HepG2 (cell line): ENCODE measurements at regions not wholly inside any gene's neighbourhood (a gene's known extent, or its start where the extent isn't known, plus 50 kb on each side); places are given as distances from the start of the nearest gene placed in this dataset.
A peak's percentile ranks its signal among the peaks of the same experiment; 100 is the strongest.

Source experiments
- BRD4 ChIP-seq: sonication (generic); formaldehyde crosslinking; IDR thresholded peaks from 2 replicates; pipeline ENCODE4 v1.4.0; 2020; ENCODE audit warnings: missing genetic modification reagents
- CCDC6 ChIP-seq: sonication (generic); formaldehyde crosslinking; IDR thresholded peaks from 2 replicates; pipeline ENCODE4 v1.8.1; 2022; ENCODE audit warnings: mild to moderate bottlenecking, missing genetic modification reagents, moderate library complexity
- KLF16 ChIP-seq, 2 experiments: sonication (generic) in 1 of 2; formaldehyde crosslinking in 1 of 2; IDR thresholded peaks; 2 replicates each; pipeline versions ENCODE4 v1.6.1 to v1.8.0; 2016 to 2023; ENCODE audit warnings: missing genetic modification reagents in 2 of 2, missing compliant biosample characterization in 1 of 2
- NFE2L2 ChIP-seq: fragments of 150-350 bp; IDR thresholded peaks from 2 replicates; pipeline ENCODE4 v1.6.1; 2014; ENCODE audit warnings: low read length
- PAX8 ChIP-seq: sonication (generic); formaldehyde crosslinking; IDR thresholded peaks from 2 replicates; pipeline ENCODE4 v1.8.0; 2022; ENCODE audit warnings: mild to moderate bottlenecking, missing genetic modification reagents, borderline replicate concordance
- RBM22 ChIP-seq: fragments of 200-400 bp; formaldehyde crosslinking; optimal IDR thresholded peaks from 2 replicates; pipeline ENCODE3; 2017; ENCODE audit warnings: mild to moderate bottlenecking, low read length, moderate library complexity
- THAP11 ChIP-seq: IDR thresholded peaks from 2 replicates; pipeline ENCODE4 v1.6.1; 2016; ENCODE audit warnings: missing biosample characterization, missing genetic modification reagents
- U2AF2 ChIP-seq: fragments of 200-400 bp; formaldehyde crosslinking; IDR thresholded peaks from 2 replicates; pipeline ENCODE4 v1.6.1; 2017; ENCODE audit warnings: low read depth, mild to moderate bottlenecking, low read length
- ZNF569 ChIP-seq: sonication (generic); formaldehyde crosslinking; IDR thresholded peaks from 2 replicates; pipeline ENCODE4 v1.5.0; 2020; ENCODE audit warnings: mild to moderate bottlenecking, missing genetic modification reagents, moderate library complexity, borderline replicate concordance
- ZNF652 ChIP-seq: IDR thresholded peaks from 2 replicates; pipeline ENCODE4 v1.6.1; 2016; ENCODE audit warnings: low read depth, borderline replicate concordance
- TF ChIP-seq, protein P1 (sequence below): sonication (generic); formaldehyde crosslinking; IDR thresholded peaks from 2 replicates; pipeline ENCODE4 v1.4.0; 2020; ENCODE audit warnings: missing genetic modification reagents
- TF ChIP-seq, protein P2 (sequence below): conservative IDR thresholded peaks from 2 replicates; pipeline ENCODE4 v1.6.1; 2018; ENCODE audit warnings: missing genetic modification reagents
- TF ChIP-seq, protein P3 (sequence below): IDR thresholded peaks from 2 replicates; pipeline ENCODE4 v1.6.1; 2016; ENCODE audit warnings: missing compliant biosample characterization, missing genetic modification reagents, borderline replicate concordance
- TF ChIP-seq, protein P4 (sequence below): sonication (generic); formaldehyde crosslinking; IDR thresholded peaks from 2 replicates; pipeline ENCODE4 v1.4.0; 2020; ENCODE audit warnings: missing genetic modification reagents
- TF ChIP-seq, protein P5 (sequence below): fragments of 450-650 bp; IDR thresholded peaks from 2 replicates; pipeline ENCODE4 v1.6.1; 2017; ENCODE audit warnings: mild to moderate bottlenecking
- TF ChIP-seq, protein P6 (sequence below): sonication (generic); formaldehyde crosslinking; IDR thresholded peaks from 2 replicates; pipeline ENCODE4 v1.5.0; 2020; ENCODE audit warnings: mild to moderate bottlenecking, missing genetic modification reagents, borderline replicate concordance

DNA sequence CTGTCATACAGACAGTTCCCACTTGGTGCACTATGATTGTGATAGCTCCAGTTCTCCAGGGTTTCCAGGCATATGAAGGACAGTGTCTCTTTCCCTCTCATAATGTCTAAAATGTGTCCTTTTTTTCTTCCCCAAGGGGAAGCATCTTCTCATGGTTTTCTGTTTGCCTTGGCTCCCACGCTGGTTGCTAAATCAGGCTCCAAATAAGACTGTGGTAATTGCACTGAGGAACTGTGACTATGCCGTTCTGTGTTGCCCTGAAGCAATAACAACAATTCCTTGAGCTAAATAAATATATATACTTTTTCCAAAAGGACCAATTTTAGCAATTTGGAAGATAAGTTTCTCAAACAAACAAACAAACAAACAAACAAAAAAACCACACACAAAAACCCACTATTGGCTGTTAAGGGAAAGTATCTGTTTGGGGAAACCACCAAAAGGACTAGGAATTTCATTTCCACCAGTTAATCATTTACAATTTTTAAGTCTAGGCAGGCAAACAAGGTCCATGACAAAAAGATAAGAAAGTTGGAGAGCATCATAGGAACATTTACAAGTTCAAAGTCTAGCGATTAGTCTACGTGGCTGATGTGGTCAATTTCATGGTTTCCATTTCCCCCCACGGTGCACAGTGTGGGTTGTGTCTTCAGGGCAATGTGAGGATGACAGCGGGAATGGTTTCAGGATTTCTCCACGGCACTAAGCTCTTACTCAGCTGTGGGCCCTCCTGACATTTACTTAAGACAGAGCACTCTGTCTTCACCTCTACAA, 62.4 kb downstream of the THNSL1 start (continued):
- TF ChIP-seq, protein P1, sequence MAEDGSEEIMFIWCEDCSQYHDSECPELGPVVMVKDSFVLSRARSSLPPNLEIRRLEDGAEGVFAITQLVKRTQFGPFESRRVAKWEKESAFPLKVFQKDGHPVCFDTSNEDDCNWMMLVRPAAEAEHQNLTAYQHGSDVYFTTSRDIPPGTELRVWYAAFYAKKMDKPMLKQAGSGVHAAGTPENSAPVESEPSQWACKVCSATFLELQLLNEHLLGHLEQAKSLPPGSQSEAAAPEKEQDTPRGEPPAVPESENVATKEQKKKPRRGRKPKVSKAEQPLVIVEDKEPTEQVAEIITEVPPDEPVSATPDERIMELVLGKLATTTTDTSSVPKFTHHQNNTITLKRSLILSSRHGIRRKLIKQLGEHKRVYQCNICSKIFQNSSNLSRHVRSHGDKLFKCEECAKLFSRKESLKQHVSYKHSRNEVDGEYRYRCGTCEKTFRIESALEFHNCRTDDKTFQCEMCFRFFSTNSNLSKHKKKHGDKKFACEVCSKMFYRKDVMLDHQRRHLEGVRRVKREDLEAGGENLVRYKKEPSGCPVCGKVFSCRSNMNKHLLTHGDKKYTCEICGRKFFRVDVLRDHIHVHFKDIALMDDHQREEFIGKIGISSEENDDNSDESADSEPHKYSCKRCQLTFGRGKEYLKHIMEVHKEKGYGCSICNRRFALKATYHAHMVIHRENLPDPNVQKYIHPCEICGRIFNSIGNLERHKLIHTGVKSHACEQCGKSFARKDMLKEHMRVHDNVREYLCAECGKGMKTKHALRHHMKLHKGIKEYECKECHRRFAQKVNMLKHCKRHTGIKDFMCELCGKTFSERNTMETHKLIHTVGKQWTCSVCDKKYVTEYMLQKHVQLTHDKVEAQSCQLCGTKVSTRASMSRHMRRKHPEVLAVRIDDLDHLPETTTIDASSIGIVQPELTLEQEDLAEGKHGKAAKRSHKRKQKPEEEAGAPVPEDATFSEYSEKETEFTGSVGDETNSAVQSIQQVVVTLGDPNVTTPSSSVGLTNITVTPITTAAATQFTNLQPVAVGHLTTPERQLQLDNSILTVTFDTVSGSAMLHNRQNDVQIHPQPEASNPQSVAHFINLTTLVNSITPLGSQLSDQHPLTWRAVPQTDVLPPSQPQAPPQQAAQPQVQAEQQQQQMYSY (CRISPR knock-in tag), result no peak
- TF ChIP-seq THAP11 (CRISPR knock-in tag) (no peak), ZNF652 (CRISPR knock-in tag) (no peak), PAX8 (CRISPR knock-in tag) (no peak), RBM22 (no peak), CCDC6 (CRISPR knock-in tag) (no peak), BRD4 (CRISPR knock-in tag) (peak; percentile 93), ZNF569 (no peak), KLF16 (CRISPR knock-in tag; IDR thresholded peaks at IDR 0.05) (no peak), NFE2L2 (no peak), U2AF2 (no peak)
- TF ChIP-seq, protein P2, sequence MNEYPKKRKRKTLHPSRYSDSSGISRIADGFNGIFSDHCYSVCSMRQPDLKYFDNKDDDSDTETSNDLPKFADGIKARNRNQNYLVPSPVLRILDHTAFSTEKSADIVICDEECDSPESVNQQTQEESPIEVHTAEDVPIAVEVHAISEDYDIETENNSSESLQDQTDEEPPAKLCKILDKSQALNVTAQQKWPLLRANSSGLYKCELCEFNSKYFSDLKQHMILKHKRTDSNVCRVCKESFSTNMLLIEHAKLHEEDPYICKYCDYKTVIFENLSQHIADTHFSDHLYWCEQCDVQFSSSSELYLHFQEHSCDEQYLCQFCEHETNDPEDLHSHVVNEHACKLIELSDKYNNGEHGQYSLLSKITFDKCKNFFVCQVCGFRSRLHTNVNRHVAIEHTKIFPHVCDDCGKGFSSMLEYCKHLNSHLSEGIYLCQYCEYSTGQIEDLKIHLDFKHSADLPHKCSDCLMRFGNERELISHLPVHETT (CRISPR knock-in tag), result no peak
- TF ChIP-seq, protein P3, sequence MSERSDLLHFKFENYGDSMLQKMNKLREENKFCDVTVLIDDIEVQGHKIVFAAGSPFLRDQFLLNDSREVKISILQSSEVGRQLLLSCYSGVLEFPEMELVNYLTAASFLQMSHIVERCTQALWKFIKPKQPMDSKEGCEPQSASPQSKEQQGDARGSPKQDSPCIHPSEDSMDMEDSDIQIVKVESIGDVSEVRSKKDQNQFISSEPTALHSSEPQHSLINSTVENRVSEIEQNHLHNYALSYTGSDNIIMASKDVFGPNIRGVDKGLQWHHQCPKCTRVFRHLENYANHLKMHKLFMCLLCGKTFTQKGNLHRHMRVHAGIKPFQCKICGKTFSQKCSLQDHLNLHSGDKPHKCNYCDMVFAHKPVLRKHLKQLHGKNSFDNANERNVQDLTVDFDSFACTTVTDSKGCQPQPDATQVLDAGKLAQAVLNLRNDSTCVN (CRISPR knock-in tag), result no peak
- TF ChIP-seq, protein P4, sequence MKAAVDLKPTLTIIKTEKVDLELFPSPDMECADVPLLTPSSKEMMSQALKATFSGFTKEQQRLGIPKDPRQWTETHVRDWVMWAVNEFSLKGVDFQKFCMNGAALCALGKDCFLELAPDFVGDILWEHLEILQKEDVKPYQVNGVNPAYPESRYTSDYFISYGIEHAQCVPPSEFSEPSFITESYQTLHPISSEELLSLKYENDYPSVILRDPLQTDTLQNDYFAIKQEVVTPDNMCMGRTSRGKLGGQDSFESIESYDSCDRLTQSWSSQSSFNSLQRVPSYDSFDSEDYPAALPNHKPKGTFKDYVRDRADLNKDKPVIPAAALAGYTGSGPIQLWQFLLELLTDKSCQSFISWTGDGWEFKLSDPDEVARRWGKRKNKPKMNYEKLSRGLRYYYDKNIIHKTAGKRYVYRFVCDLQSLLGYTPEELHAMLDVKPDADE, result no peak
- TF ChIP-seq, protein P5, sequence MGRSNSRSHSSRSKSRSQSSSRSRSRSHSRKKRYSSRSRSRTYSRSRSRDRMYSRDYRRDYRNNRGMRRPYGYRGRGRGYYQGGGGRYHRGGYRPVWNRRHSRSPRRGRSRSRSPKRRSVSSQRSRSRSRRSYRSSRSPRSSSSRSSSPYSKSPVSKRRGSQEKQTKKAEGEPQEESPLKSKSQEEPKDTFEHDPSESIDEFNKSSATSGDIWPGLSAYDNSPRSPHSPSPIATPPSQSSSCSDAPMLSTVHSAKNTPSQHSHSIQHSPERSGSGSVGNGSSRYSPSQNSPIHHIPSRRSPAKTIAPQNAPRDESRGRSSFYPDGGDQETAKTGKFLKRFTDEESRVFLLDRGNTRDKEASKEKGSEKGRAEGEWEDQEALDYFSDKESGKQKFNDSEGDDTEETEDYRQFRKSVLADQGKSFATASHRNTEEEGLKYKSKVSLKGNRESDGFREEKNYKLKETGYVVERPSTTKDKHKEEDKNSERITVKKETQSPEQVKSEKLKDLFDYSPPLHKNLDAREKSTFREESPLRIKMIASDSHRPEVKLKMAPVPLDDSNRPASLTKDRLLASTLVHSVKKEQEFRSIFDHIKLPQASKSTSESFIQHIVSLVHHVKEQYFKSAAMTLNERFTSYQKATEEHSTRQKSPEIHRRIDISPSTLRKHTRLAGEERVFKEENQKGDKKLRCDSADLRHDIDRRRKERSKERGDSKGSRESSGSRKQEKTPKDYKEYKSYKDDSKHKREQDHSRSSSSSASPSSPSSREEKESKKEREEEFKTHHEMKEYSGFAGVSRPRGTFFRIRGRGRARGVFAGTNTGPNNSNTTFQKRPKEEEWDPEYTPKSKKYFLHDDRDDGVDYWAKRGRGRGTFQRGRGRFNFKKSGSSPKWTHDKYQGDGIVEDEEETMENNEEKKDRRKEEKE, result no peak
- TF ChIP-seq, protein P6, sequence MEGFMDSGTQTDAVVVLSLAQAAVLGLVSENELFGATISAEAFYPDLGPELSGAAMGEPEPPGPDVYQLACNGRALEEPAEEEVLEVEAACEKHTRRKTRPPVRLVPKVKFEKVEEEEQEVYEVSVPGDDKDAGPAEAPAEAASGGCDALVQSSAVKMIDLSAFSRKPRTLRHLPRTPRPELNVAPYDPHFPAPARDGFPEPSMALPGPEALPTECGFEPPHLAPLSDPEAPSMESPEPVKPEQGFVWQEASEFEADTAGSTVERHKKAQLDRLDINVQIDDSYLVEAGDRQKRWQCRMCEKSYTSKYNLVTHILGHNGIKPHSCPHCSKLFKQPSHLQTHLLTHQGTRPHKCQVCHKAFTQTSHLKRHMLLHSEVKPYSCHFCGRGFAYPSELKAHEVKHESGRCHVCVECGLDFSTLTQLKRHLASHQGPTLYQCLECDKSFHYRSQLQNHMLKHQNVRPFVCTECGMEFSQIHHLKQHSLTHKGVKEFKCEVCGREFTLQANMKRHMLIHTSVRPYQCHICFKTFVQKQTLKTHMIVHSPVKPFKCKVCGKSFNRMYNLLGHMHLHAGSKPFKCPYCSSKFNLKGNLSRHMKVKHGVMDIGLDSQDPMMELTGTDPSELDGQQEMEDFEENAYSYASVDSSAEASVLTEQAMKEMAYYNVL (CRISPR knock-in tag), result no peak
